ENCODE measurements at regions not wholly inside any gene's neighbourhood (a gene's known extent, or its start where the extent isn't known, plus 50 kb on each side); places are given as distances from the start of the nearest gene placed in this dataset.
"Not testable (repeated sequence)": the region's sequence is repeated elsewhere in the genome, so short reads cannot be mapped to it uniquely, and the experiment has no call there.

- DNase-seq, result no peak
These were observed 120.0 kb upstream of the RREB1 start for GRCh38 chr6:6987749-6988148.

GRCh38 chr6:6990059-6990458, 117.7 kb upstream of the RREB1 start:
- not testable (repeated sequence) for DNase-seq

- no peak for DNase-seq
These were observed 114.1 kb upstream of the RREB1 start for GRCh38 chr6:6993503-6994237.

GRCh38 chr6:6994796-6995195, 113.0 kb upstream of the RREB1 start:
- DNase-seq, result no peak

- DNase-seq, result no peak
These were observed 112.4 kb upstream of the RREB1 start for GRCh38 chr6:6995328-6995727.

GRCh38 chr6:6996124-6996523, 111.6 kb upstream of the RREB1 start:
- DNase-seq, result no peak

GRCh38 chr6:6997263-6998193, 110.2 kb upstream of the RREB1 start:
- DNase-seq, result no peak

GRCh38 chr6:6998194-6998569, 109.6 kb upstream of the RREB1 start:
- no peak for DNase-seq

GRCh38 chr6:7000825-7001777, 106.7 kb upstream of the RREB1 start:
- no peak for DNase-seq

- no peak for DNase-seq
These were observed 104.7 kb upstream of the RREB1 start for GRCh38 chr6:7003041-7003440.

GRCh38 chr6:7004581-7005297, 103.0 kb upstream of the RREB1 start:
- no peak for DNase-seq

GRCh38 chr6:7006515-7007191, 101.1 kb upstream of the RREB1 start:
- DNase-seq, result no peak

GRCh38 chr6:7008451-7008988, 99.2 kb upstream of the RREB1 start:
- no peak for DNase-seq

GRCh38 chr6:7016226-7016625, 91.5 kb upstream of the RREB1 start:
- no peak for DNase-seq

GRCh38 chr6:7021301-7021700, 86.5 kb upstream of the RREB1 start:
- no peak for DNase-seq

GRCh38 chr6:7025861-7026260, 81.9 kb upstream of the RREB1 start:
- DNase-seq, result no peak

- DNase-seq, result not testable (repeated sequence)
These were observed 78.8 kb upstream of the RREB1 start for GRCh38 chr6:7028963-7029362.

- DNase-seq, result not testable (repeated sequence)
These were observed 76.8 kb upstream of the RREB1 start for GRCh38 chr6:7030968-7031367.

GRCh38 chr6:7033202-7033601, 74.6 kb upstream of the RREB1 start:
- no peak for DNase-seq

GRCh38 chr6:7034055-7034454, 73.7 kb upstream of the RREB1 start:
- DNase-seq, result no peak

GRCh38 chr6:7035837-7036249, 71.9 kb upstream of the RREB1 start:
- no peak for DNase-seq
